ENCODE measurements at regions not wholly inside any gene's neighbourhood (a gene's known extent, or its start where the extent isn't known, plus 50 kb on each side); places are given as distances from the start of the nearest gene placed in this dataset.

- no peaks in the 10 kb centered on the region for H3K27me3 ChIP-seq
- H3K4me1 ChIP-seq, result no peaks in the 10 kb centered on the region
- H3K9me3 ChIP-seq, result no peaks in the 10 kb centered on the region
- in situ Hi-C loops (cut with MboI; ENCODE audit: low pct_ligation_motif_present in 1 of 4, low pct_unique_long_range_greater_than_20kb in 1 of 4, low sequenced_read_pairs in 3 of 4), result no loop called here
- no peak for DNase-seq
- no peaks in the 10 kb centered on the region for H3K36me3 ChIP-seq
- TF ChIP-seq EP300 (IDR thresholded peaks at IDR 0.05; ENCODE audit: low read depth) (no peak), POLR2A (IDR thresholded peaks at IDR 0.05) (no peak), POLR2AphosphoS5 (IDR thresholded peaks at IDR 0.05) (no peak)
- TF ChIP-seq, protein P1, sequence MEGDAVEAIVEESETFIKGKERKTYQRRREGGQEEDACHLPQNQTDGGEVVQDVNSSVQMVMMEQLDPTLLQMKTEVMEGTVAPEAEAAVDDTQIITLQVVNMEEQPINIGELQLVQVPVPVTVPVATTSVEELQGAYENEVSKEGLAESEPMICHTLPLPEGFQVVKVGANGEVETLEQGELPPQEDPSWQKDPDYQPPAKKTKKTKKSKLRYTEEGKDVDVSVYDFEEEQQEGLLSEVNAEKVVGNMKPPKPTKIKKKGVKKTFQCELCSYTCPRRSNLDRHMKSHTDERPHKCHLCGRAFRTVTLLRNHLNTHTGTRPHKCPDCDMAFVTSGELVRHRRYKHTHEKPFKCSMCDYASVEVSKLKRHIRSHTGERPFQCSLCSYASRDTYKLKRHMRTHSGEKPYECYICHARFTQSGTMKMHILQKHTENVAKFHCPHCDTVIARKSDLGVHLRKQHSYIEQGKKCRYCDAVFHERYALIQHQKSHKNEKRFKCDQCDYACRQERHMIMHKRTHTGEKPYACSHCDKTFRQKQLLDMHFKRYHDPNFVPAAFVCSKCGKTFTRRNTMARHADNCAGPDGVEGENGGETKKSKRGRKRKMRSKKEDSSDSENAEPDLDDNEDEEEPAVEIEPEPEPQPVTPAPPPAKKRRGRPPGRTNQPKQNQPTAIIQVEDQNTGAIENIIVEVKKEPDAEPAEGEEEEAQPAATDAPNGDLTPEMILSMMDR (IDR thresholded peaks at IDR 0.05), result no peak
- H3K27ac ChIP-seq, result no peak overlapping the region
- no peak overlapping the region for H3K4me3 ChIP-seq
- intact Hi-C loops (cut with DNase I; ENCODE audit: low total_unique reads), result no loop called here
- 53 to 70% methylated on average over 3 of the region's 3 CpGs for WGBS, 2 donors (ENCODE audit: low coverage in 1 of 2)
Measured at GRCh38 chr7:52120912-52121311, 804.3 kb upstream of the COBL start.

DNA sequence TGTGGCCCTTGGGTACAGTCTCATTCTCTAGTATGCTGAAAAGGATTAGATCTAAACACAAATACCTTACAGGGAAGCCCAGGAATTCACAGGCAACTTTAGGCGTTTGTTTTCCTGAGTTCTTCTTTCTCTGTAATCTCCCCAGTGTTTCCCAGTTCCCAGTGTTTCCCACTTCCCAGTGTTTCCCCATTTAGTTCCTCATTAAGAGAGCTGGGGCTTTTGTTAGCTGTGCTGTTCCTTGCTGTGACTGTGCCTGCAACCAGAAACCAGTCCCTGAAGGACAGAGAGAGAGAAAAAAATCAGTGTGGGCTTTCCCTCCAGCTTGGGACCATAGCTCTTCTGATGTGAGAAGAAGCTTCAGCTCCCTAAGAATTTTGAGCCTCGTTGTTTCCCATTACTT is 802.9 kb upstream of the COBL start:
- Histone ChIP-seq H3K4me1 (no peaks in the 10 kb centered on the region), H3K27me3 (no peaks in the 10 kb centered on the region), H3K36me3 (no peaks in the 10 kb centered on the region), H3K4me3 (no peak overlapping the region), H3K9me3 (no peaks in the 10 kb centered on the region), H3K27ac (no peak overlapping the region)
- WGBS, 2 donors (ENCODE audit: low coverage in 1 of 2), result 38 to 53% methylated on average over 2 of the region's 2 CpGs
- TF ChIP-seq EP300 (IDR thresholded peaks at IDR 0.05; ENCODE audit: low read depth) (no peak), POLR2AphosphoS5 (IDR thresholded peaks at IDR 0.05) (no peak), POLR2A (IDR thresholded peaks at IDR 0.05) (no peak)
- TF ChIP-seq, protein P1 (IDR thresholded peaks at IDR 0.05), result no peak
- in situ Hi-C loops (cut with MboI; ENCODE audit: low pct_ligation_motif_present in 1 of 4, low pct_unique_long_range_greater_than_20kb in 1 of 4, low sequenced_read_pairs in 3 of 4), result no loop called here
- intact Hi-C loops (cut with DNase I; ENCODE audit: low total_unique reads), result no loop called here
- DNase-seq, result no peak

- WGBS, 2 donors (ENCODE audit: low coverage in 1 of 2), result 72 to 74% methylated on average over 3 of the region's 3 CpGs
- Histone ChIP-seq H3K9me3 (no peaks in the 10 kb centered on the region), H3K27me3 (no peaks in the 10 kb centered on the region), H3K27ac (no peak overlapping the region), H3K36me3 (no peaks in the 10 kb centered on the region), H3K4me1 (no peaks in the 10 kb centered on the region), H3K4me3 (no peak overlapping the region)
- in situ Hi-C loops (cut with MboI; ENCODE audit: low pct_ligation_motif_present in 1 of 4, low pct_unique_long_range_greater_than_20kb in 1 of 4, low sequenced_read_pairs in 3 of 4), result no loop called here
- DNase-seq, result no peak
- intact Hi-C loops (cut with DNase I; ENCODE audit: low total_unique reads), result no loop called here
- TF ChIP-seq POLR2A (IDR thresholded peaks at IDR 0.05) (no peak), POLR2AphosphoS5 (IDR thresholded peaks at IDR 0.05) (no peak), EP300 (IDR thresholded peaks at IDR 0.05; ENCODE audit: low read depth) (no peak)
- TF ChIP-seq, protein P1 (IDR thresholded peaks at IDR 0.05), result no peak
Measured at GRCh38 chr7:52114509-52114908, 797.9 kb upstream of the COBL start.

GRCh38 chr7:52114056-52114455 is 797.4 kb upstream of the COBL start:
- intact Hi-C loops (cut with DNase I; ENCODE audit: low total_unique reads) (no loop called here), in situ Hi-C loops (cut with MboI; ENCODE audit: low pct_ligation_motif_present in 1 of 4, low pct_unique_long_range_greater_than_20kb in 1 of 4, low sequenced_read_pairs in 3 of 4) (no loop called here)
- H3K9me3 ChIP-seq, result no peaks in the 10 kb centered on the region
- no peak for DNase-seq
- H3K4me3 ChIP-seq, result no peak overlapping the region
- no peak overlapping the region for H3K27ac ChIP-seq
- TF ChIP-seq EP300 (IDR thresholded peaks at IDR 0.05; ENCODE audit: low read depth) (no peak), POLR2A (IDR thresholded peaks at IDR 0.05) (no peak), POLR2AphosphoS5 (IDR thresholded peaks at IDR 0.05) (no peak)
- TF ChIP-seq, protein P1 (IDR thresholded peaks at IDR 0.05), result no peak
- no peaks in the 10 kb centered on the region for H3K36me3 ChIP-seq
- no peaks in the 10 kb centered on the region for H3K4me1 ChIP-seq
- H3K27me3 ChIP-seq, result no peaks in the 10 kb centered on the region
- 24 to 37% methylated on average over 2 of the region's 2 CpGs for WGBS, 2 donors (ENCODE audit: low coverage in 1 of 2)
